ENCODE measurements at regions not wholly inside any gene's neighbourhood (a gene's known extent, or its start where the extent isn't known, plus 50 kb on each side); places are given as distances from the start of the nearest gene placed in this dataset.
"Not testable (repeated sequence)": the region's sequence is repeated elsewhere in the genome, so short reads cannot be mapped to it uniquely, and the experiment has no call there.

DNA sequence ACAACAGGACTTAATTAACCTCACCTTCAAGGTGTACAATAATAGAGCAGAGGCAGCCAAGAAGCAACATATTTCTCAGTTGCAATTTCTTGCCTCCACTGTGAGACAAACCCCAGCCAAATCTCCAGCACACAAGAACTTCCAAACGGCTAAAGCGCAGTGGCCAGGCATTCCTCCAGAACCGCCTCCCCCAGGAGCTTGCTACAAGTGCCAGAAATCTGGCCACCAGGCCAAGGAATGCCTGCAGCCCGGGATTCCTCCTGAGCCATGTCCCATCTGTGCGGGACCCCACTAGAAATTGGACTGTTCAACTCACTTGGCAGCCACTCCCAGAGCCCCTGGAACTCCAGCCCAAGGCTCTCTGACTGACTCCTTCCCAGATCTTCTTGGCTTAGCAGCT, 73.9 kb upstream of the FAM90A26 start:
- not testable (repeated sequence) for H2BK15ac ChIP-seq (ENCODE audit: low read depth, low read length); H2AK5ac ChIP-seq (ENCODE audit: insufficient read length, low read length)
- peaks cover 38 to 49% (median 39%) of the 10 kb centered on the region in 3 experiments for H3K36me3 Mint-ChIP-seq (ENCODE audit: insufficient read depth in 1 of 3, low read depth in 3 of 3)

DNA sequence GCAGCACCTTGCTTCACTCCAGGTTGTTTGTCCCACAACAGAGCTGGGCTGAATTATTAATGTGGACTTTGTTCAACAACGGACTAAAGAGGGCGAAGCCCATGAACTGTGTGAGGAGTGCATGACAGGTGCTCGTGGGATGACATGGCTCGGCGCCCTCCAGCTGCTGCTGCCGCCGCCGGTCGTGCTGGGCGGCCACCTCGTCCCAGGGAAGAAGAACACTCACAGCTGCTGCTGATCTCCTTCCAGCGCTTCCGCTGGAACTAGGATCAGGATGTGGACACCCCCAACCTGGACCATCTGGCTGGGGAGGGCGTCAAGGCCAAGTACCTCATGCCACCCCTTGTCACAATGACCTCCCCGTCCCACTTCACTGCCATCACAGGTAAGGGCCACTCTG, 91.4 kb upstream of the FAM90A26 start:
- H4K20me1 ChIP-seq (ENCODE audit: control insufficient read depth, insufficient read depth, insufficient read length); H3K27me3 ChIP-seq (ENCODE audit: insufficient read depth, low read length); DNase-seq; H4K8ac ChIP-seq (replicated peaks; ENCODE audit: insufficient read length, low read depth, low read length); H3K4me3 Mint-ChIP-seq; H2AFZ ChIP-seq (ENCODE audit: low read length); H3K79me1 ChIP-seq (ENCODE audit: insufficient read depth, low read depth, low read length, poor library complexity, severe bottlenecking); H3K4me1 Mint-ChIP-seq; H2BK120ac ChIP-seq (ENCODE audit: low read depth, low read length, poor library complexity, severe bottlenecking); H3K4me2 ChIP-seq (ENCODE audit: insufficient read depth, insufficient read length, low read length); H4K91ac ChIP-seq (ENCODE audit: insufficient read length, low read depth, low read length); H3K23ac ChIP-seq (ENCODE audit: insufficient read length, low read depth, low read length); H3T11ph ChIP-seq (ENCODE audit: low read length); H4K5ac ChIP-seq (ENCODE audit: insufficient read length, low read depth, low read length); H2BK20ac ChIP-seq (ENCODE audit: low read depth, low read length, poor library complexity, severe bottlenecking); H2BK12ac ChIP-seq (ENCODE audit: insufficient read length, low read depth, low read length); H3K27ac ChIP-seq (ENCODE audit: insufficient read length, low read depth, low read length); H3K23me2 ChIP-seq (ENCODE audit: insufficient read length, low read depth, low read length, poor library complexity, severe bottlenecking); H3K18ac ChIP-seq (ENCODE audit: insufficient read length, low read depth, low read length); H3K9ac ChIP-seq (ENCODE audit: extremely low read depth, insufficient read length, low read length); H3K4me1 ChIP-seq (ENCODE audit: insufficient read depth, low read length); H3K14ac ChIP-seq (ENCODE audit: insufficient read depth, low read length); H3K79me2 ChIP-seq (ENCODE audit: insufficient read depth, low read length); H3K27ac Mint-ChIP-seq; H3K56ac ChIP-seq (ENCODE audit: insufficient read length, low read depth, low read length); H2BK15ac ChIP-seq (ENCODE audit: low read depth, low read length); H2AK5ac ChIP-seq (ENCODE audit: insufficient read length, low read length); H3K4ac ChIP-seq (ENCODE audit: low read depth, low read length); H2BK5ac ChIP-seq (ENCODE audit: insufficient read length, low read length): not testable (repeated sequence)
- peaks cover 12% of the 10 kb centered on the region for H3K9me3 ChIP-seq (ENCODE audit: control insufficient read depth, low read depth, low read length)
- Mint-ChIP-seq H3K9me3 (peaks cover 60 to 83% of the 10 kb centered on the region in 2 experiments), H3K27me3 (ENCODE audit: low read depth) (peaks cover 15% of the 10 kb centered on the region), H3K36me3 (ENCODE audit: insufficient read depth in 1 of 3, low read depth in 3 of 3) (peaks cover 11 to 17% (median 16%) of the 10 kb centered on the region in 3 experiments)
- no CpG with 5 or more reads among the region's 15 CpGs for WGBS (ENCODE audit: extremely low coverage, insufficient read length, low lambda C conversion rate)

More for the DNA sequence above, 73.9 kb upstream of the FAM90A26 start:
- no CpG with 5 or more reads among the region's 5 CpGs for WGBS (ENCODE audit: extremely low coverage, insufficient read length, low lambda C conversion rate)
- not testable (repeated sequence) for H3K9me3 ChIP-seq (ENCODE audit: control insufficient read depth, low read depth, low read length); H3K4me1 ChIP-seq (ENCODE audit: insufficient read depth, low read length); H2BK12ac ChIP-seq (ENCODE audit: insufficient read length, low read depth, low read length); H3K27ac ChIP-seq (ENCODE audit: insufficient read length, low read depth, low read length); H3K4me3 Mint-ChIP-seq; H3K14ac ChIP-seq (ENCODE audit: insufficient read depth, low read length); H4K91ac ChIP-seq (ENCODE audit: insufficient read length, low read depth, low read length); H2BK5ac ChIP-seq (ENCODE audit: insufficient read length, low read length); H2AFZ ChIP-seq (ENCODE audit: low read length); H3K4me1 Mint-ChIP-seq; H2BK20ac ChIP-seq (ENCODE audit: low read depth, low read length, poor library complexity, severe bottlenecking); H3T11ph ChIP-seq (ENCODE audit: low read length); H3K4ac ChIP-seq (ENCODE audit: low read depth, low read length); H3K27me3 ChIP-seq (ENCODE audit: insufficient read depth, low read length); H3K9ac ChIP-seq (ENCODE audit: extremely low read depth, insufficient read length, low read length); H3K23ac ChIP-seq (ENCODE audit: insufficient read length, low read depth, low read length); H3K23me2 ChIP-seq (ENCODE audit: insufficient read length, low read depth, low read length, poor library complexity, severe bottlenecking); H3K79me1 ChIP-seq (ENCODE audit: insufficient read depth, low read depth, low read length, poor library complexity, severe bottlenecking); H3K27me3 Mint-ChIP-seq (ENCODE audit: low read depth); H3K56ac ChIP-seq (ENCODE audit: insufficient read length, low read depth, low read length); H3K4me2 ChIP-seq (ENCODE audit: insufficient read depth, insufficient read length, low read length); H3K27ac Mint-ChIP-seq; DNase-seq; H3K18ac ChIP-seq (ENCODE audit: insufficient read length, low read depth, low read length); H3K79me2 ChIP-seq (ENCODE audit: insufficient read depth, low read length); H4K20me1 ChIP-seq (ENCODE audit: control insufficient read depth, insufficient read depth, insufficient read length); H4K5ac ChIP-seq (ENCODE audit: insufficient read length, low read depth, low read length); H2BK120ac ChIP-seq (ENCODE audit: low read depth, low read length, poor library complexity, severe bottlenecking); H4K8ac ChIP-seq (replicated peaks; ENCODE audit: insufficient read length, low read depth, low read length)
- peaks cover 65 to 83% of the 10 kb centered on the region in 2 experiments for H3K9me3 Mint-ChIP-seq

All from H9 (cell line).